ENCODE measurements at regions not wholly inside any gene's neighbourhood (a gene's known extent, or its start where the extent isn't known, plus 50 kb on each side); places are given as distances from the start of the nearest gene placed in this dataset.

DNA sequence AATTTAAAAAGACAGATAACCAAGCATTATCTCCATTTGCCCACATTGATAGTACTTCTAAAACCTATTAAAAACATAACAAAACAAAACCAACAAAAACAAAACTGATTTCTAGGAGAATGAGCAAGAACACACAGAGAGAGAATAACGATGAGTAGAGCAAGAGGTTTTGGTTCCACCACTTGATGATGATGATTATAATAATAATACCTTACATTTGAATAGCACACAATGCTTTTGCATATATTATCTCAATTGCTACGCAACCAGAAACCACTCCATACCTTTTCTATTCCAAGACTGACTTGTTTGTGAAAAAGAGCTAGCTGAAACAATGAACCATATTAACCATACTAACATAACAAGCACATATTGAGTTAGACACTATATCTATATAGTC lies 1090.9 kb downstream of the SH3BGRL start:
- Histone ChIP-seq H3K4me3 (replicated peaks in 1 of 3; ENCODE audit: low read depth in 2 of 3, low read length in 3 of 3) (no peak overlapping the region), H3K27me3 (ENCODE audit: control insufficient read depth in 2 of 2, insufficient read depth in 2 of 2, low read length in 2 of 2) (no peaks in the 10 kb centered on the region), H3K36me3 (replicated peaks in 1 of 2; ENCODE audit: control insufficient read depth in 1 of 2, insufficient read depth in 2 of 2, low read length in 2 of 2) (no peaks in the 10 kb centered on the region), H3K4me1 (ENCODE audit: control insufficient read depth in 1 of 2, insufficient read depth in 2 of 2, low read length in 2 of 2) (no peaks in the 10 kb centered on the region), H3K9me3 (replicated peaks in 1 of 2; ENCODE audit: control insufficient read depth in 1 of 2, insufficient read depth in 1 of 2, low read length in 2 of 2) (peaks cover 0 to 6% of the 10 kb centered on the region in 2 donors), H3K9ac (ENCODE audit: insufficient read depth, low read length, poor library complexity, severe bottlenecking) (no peak overlapping the region), H3K4me2 (replicated peaks; ENCODE audit: extremely low read depth, low read length, poor library complexity, severe bottlenecking) (no peak overlapping the region), H3K27ac (ENCODE audit: low read depth in 1 of 2, low read length in 2 of 2) (no peak overlapping the region), H4K20me1 (ENCODE audit: insufficient read depth, low read length) (no peaks in the 10 kb centered on the region), H2AFZ (ENCODE audit: insufficient read depth, low read depth, low read length, poor library complexity, severe bottlenecking) (no peak overlapping the region), H3K79me2 (ENCODE audit: insufficient read depth, low read length) (no peaks in the 10 kb centered on the region)
- no peak for DNase-seq
- Mint-ChIP-seq H3K4me1 (no peaks in the 10 kb centered on the region), H3K9me3 (peaks cover 0 to 2% (median under 1%) of the 10 kb centered on the region in 7 donors), H3K27me3 (ENCODE audit: low read depth in 3 of 3) (no peaks in the 10 kb centered on the region), H3K36me3 (no peaks in the 10 kb centered on the region), H3K27ac (no peak overlapping the region), H3K4me3 (no peak overlapping the region)
- intact Hi-C loops (cut with micrococcal nuclease), result no loop called here
- TF ChIP-seq, protein P1, sequence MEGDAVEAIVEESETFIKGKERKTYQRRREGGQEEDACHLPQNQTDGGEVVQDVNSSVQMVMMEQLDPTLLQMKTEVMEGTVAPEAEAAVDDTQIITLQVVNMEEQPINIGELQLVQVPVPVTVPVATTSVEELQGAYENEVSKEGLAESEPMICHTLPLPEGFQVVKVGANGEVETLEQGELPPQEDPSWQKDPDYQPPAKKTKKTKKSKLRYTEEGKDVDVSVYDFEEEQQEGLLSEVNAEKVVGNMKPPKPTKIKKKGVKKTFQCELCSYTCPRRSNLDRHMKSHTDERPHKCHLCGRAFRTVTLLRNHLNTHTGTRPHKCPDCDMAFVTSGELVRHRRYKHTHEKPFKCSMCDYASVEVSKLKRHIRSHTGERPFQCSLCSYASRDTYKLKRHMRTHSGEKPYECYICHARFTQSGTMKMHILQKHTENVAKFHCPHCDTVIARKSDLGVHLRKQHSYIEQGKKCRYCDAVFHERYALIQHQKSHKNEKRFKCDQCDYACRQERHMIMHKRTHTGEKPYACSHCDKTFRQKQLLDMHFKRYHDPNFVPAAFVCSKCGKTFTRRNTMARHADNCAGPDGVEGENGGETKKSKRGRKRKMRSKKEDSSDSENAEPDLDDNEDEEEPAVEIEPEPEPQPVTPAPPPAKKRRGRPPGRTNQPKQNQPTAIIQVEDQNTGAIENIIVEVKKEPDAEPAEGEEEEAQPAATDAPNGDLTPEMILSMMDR (IDR thresholded peaks at IDR 0.05), result no peak
- no CpG with 5 or more reads among the region's 2 CpGs for WGBS (ENCODE audit: insufficient coverage)

- Mint-ChIP-seq H3K4me3 (no peak overlapping the region), H3K27me3 (ENCODE audit: low read depth in 3 of 3) (peaks cover 0 to under 1% (median 0%) of the 10 kb centered on the region in 3 donors), H3K4me1 (no peaks in the 10 kb centered on the region), H3K9me3 (peaks cover 0 to 2% (median 0%) of the 10 kb centered on the region in 7 donors), H3K27ac (no peak overlapping the region), H3K36me3 (no peaks in the 10 kb centered on the region)
- Histone ChIP-seq H3K27me3 (ENCODE audit: control insufficient read depth in 2 of 2, insufficient read depth in 2 of 2, low read length in 2 of 2) (no peaks in the 10 kb centered on the region), H3K4me1 (ENCODE audit: control insufficient read depth in 1 of 2, insufficient read depth in 2 of 2, low read length in 2 of 2) (no peaks in the 10 kb centered on the region), H4K20me1 (ENCODE audit: insufficient read depth, low read length) (no peaks in the 10 kb centered on the region), H2AFZ (ENCODE audit: insufficient read depth, low read depth, low read length, poor library complexity, severe bottlenecking) (no peak overlapping the region), H3K9me3 (replicated peaks in 1 of 2; ENCODE audit: control insufficient read depth in 1 of 2, insufficient read depth in 1 of 2, low read length in 2 of 2) (no peaks in the 10 kb centered on the region), H3K4me2 (replicated peaks; ENCODE audit: extremely low read depth, low read length, poor library complexity, severe bottlenecking) (no peak overlapping the region), H3K79me2 (ENCODE audit: insufficient read depth, low read length) (no peaks in the 10 kb centered on the region), H3K27ac (ENCODE audit: low read depth in 1 of 2, low read length in 2 of 2) (no peak overlapping the region), H3K36me3 (replicated peaks in 1 of 2; ENCODE audit: control insufficient read depth in 1 of 2, insufficient read depth in 2 of 2, low read length in 2 of 2) (no peaks in the 10 kb centered on the region), H3K4me3 (replicated peaks in 1 of 3; ENCODE audit: low read depth in 2 of 3, low read length in 3 of 3) (no peak overlapping the region), H3K9ac (ENCODE audit: insufficient read depth, low read length, poor library complexity, severe bottlenecking) (no peak overlapping the region)
- DNase-seq, result no peak
- TF ChIP-seq, protein P1 (IDR thresholded peaks at IDR 0.05), result no peak
- intact Hi-C loops (cut with micrococcal nuclease), result no loop called here
- WGBS (ENCODE audit: insufficient coverage), result no CpG with 5 or more reads among the region's 1 CpG
These were observed 1118.7 kb downstream of the SH3BGRL start for GRCh38 chrX:82320569-82320968.

All from CD14-positive monocyte (primary cell).